ENCODE measurements at regions not wholly inside any gene's neighbourhood (a gene's known extent, or its start where the extent isn't known, plus 50 kb on each side); places are given as distances from the start of the nearest gene placed in this dataset.

GRCh38 chr1:87953121-87953520 is 624.4 kb downstream of the LMO4 start:
- no peak for TF ChIP-seq SKIL (IDR thresholded peaks at IDR 0.05; ENCODE audit: low read depth, poor library complexity, severe bottlenecking)
- no peak for TF ChIP-seq CTCF (IDR thresholded peaks at IDR 0.05 in 2 of 3, conservative IDR thresholded peaks at IDR 0.05 in 1 of 3; ENCODE audit: control insufficient read depth in 2 of 3, extremely low read depth in 1 of 3, insufficient read depth in 1 of 3, low read depth in 3 of 3, low read length in 3 of 3)
- TF ChIP-seq MEF2A (IDR thresholded peaks at IDR 0.05; ENCODE audit: insufficient read depth, low read depth, low read length) = no peak
- no peak for TF ChIP-seq CEBPB (IDR thresholded peaks at IDR 0.05; ENCODE audit: borderline replicate concordance in 1 of 2, low read depth in 2 of 2, low read length in 2 of 2)
- TF ChIP-seq POLR2AphosphoS5 (IDR thresholded peaks at IDR 0.05; ENCODE audit: low read length) = no peak
- no peak for TF ChIP-seq ELK1 (IDR thresholded peaks at IDR 0.05; ENCODE audit: low read depth, low read length)
- no peak for TF ChIP-seq SIN3A (IDR thresholded peaks at IDR 0.05; ENCODE audit: low read depth, low read length)
- no peak for TF ChIP-seq MXI1 (IDR thresholded peaks at IDR 0.05; ENCODE audit: low read depth, low read length)
- TF ChIP-seq POLR2A (IDR thresholded peaks at IDR 0.05; ENCODE audit: low read depth, low read length) = no peak
- no peak for TF ChIP-seq MAX (IDR thresholded peaks at IDR 0.05; ENCODE audit: low read depth, low read length)
- no peak for TF ChIP-seq GABPA (IDR thresholded peaks at IDR 0.05; ENCODE audit: low read depth)

All from GM12878 (cell line).